Upper lobe of right lung (tissue), 1 donor: ENCODE measurements at regions not wholly inside any gene's neighbourhood (a gene's known extent, or its start where the extent isn't known, plus 50 kb on each side); places are given as distances from the start of the nearest gene placed in this dataset.

ENCODE experiments used
- ATAC-seq: fragments of 200-7000 bp; cut with Tn5 transposase; one replicate; pipeline ENCODE4 v1.9.1; 2020; ENCODE audit warnings: mild to moderate bottlenecking, moderate library complexity
- DNase-seq: peaks from one replicate; pipeline ENCODE4 v3.0.0-alpha.2; 2020
- H3K27ac ChIP-seq: fragments of 200-600 bp; one replicate; pipeline ENCODE4 v1.8.0; 2022
- H3K27me3 ChIP-seq: fragments of 200-600 bp; one replicate; pipeline ENCODE4 v1.8.0; 2022; ENCODE audit warnings: mild to moderate bottlenecking
- H3K36me3 ChIP-seq: fragments of 200-600 bp; one replicate; pipeline ENCODE4 v1.8.0; 2022
- H3K4me1 ChIP-seq: fragments of 200-600 bp; one replicate; pipeline ENCODE4 v1.8.0; 2022
- H3K4me3 ChIP-seq: fragments of 200-600 bp; one replicate; pipeline ENCODE4 v1.8.0; 2022; ENCODE audit warnings: mild to moderate bottlenecking
- H3K9me3 ChIP-seq: fragments of 200-600 bp; one replicate; pipeline ENCODE4 v1.8.0; 2022
- CTCF ChIP-seq: fragments of 200-600 bp; IDR thresholded peaks from one replicate; pipeline ENCODE4 v1.8.0; 2022; ENCODE audit warnings: antibody characterized with exemption
- intact Hi-C: fragments of 100-400 bp; cut with DNase I; formaldehyde crosslinking; loops from one replicate; pipeline ENCODE4 v1.11.0; 2022
- donor health status: DM: no; HTN: yes; CAD: no; lungs with severe emphysema.

- no peaks in the 10 kb centered on the region for H3K27me3 ChIP-seq
- intact Hi-C loops, result no loop called here
- no peaks in the 10 kb centered on the region for H3K4me1 ChIP-seq
- TF ChIP-seq CTCF, result no peak
- no peak overlapping the region for H3K4me3 ChIP-seq
- H3K27ac ChIP-seq, result no peak overlapping the region
- ATAC-seq, result no peak
- H3K36me3 ChIP-seq, result no peaks in the 10 kb centered on the region
- H3K9me3 ChIP-seq, result no peaks in the 10 kb centered on the region
- DNase-seq, result no peak
Measured at GRCh38 chr3:98956008-98956407, 54.5 kb upstream of the DCBLD2 start.

DNA sequence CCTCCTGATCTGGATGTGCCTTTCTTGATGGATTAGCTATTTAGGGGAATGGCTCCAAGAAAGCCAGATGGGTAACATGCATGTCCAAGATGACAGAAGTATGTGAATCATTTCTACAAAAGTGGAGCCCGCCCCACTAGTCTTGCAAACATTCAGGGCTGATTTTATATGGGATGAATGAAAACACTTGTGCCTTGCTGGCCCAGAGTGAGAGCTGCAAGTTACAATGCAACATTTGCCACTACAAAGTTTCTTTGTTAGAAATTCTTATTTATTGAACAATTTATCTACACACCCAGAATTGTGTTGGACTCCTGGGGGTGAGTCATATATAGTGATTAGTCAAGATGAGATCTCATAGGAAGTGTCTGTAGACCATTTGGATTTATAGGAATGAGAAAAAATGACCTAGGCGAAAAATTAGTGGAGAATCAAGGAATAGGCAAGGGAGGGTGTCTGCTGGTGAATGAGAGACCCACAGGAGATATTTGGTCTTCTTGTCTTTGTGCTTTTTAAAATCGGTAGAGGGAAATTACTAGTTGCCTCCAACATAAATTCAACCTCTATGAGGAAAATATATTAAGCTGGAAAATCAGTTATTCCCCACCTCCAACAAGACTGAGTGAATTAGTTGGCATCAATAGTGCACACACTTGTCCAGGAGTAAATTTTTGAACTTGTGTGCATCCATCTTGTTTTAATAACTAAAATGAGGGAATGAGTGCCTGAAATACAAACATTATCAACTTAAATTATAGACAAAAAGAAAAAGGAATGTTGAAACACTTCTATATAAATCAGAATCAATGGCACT, 53.5 kb upstream of the DCBLD2 start:
- H3K9me3 ChIP-seq, result no peaks in the 10 kb centered on the region
- no peaks in the 10 kb centered on the region for H3K36me3 ChIP-seq
- TF ChIP-seq CTCF, result no peak
- no peak overlapping the region for H3K27ac ChIP-seq
- H3K27me3 ChIP-seq, result no peaks in the 10 kb centered on the region
- H3K4me3 ChIP-seq, result no peak overlapping the region
- intact Hi-C loops, result no loop called here
- DNase-seq (no peak), ATAC-seq (no peak)
- no peaks in the 10 kb centered on the region for H3K4me1 ChIP-seq

DNA sequence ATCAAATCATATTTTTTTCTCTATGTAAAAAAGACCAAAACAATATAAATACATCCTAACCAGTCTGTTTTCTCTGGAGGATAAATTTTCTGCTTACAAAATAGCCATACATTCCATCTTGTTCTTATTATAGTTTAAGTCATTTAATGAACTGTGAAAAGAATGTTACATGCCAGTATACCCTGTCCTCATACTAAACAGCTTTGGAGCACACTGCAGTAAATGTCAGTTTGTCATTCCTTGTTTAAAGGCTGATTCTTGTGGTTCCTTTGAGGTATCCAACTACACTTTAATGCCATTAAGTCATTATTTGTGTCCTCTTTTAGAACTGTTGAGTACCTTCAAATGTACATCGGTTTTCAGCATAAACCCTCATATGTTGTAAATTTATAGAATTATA, 52.7 kb upstream of the DCBLD2 start:
- Histone ChIP-seq H3K4me3 (no peak overlapping the region), H3K27me3 (no peaks in the 10 kb centered on the region), H3K36me3 (no peaks in the 10 kb centered on the region), H3K9me3 (no peaks in the 10 kb centered on the region), H3K4me1 (no peaks in the 10 kb centered on the region), H3K27ac (no peak overlapping the region)
- no peak for DNase-seq
- intact Hi-C loops, result no loop called here
- no peak for TF ChIP-seq CTCF
- no peak for ATAC-seq

DNA sequence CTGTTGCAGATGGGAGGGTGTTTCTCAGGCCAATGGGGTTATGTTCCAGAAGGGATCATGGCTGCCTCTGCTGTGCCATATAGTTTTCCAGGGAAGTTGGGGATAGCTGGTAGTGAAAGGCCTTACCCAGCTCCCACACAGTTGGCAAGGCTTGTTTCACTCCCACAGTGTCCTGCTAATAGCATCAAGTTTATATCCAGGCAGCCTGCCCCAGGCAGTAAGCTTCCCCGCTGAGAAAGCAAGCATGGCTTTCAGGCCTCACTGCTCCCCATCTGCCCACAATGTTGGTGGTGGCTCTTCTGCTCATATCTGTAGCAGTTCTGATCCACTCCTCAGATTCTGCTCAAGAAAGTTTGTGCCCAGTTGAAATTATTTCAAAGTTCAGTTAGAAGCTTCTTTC, 50.9 kb upstream of the DCBLD2 start:
- no peak overlapping the region for H3K4me3 ChIP-seq
- H3K27ac ChIP-seq, result no peak overlapping the region
- no peak for TF ChIP-seq CTCF
- no peaks in the 10 kb centered on the region for H3K27me3 ChIP-seq
- H3K9me3 ChIP-seq, result no peaks in the 10 kb centered on the region
- intact Hi-C loops, result no loop called here
- H3K36me3 ChIP-seq, result no peaks in the 10 kb centered on the region
- DNase-seq, result no peak
- no peaks in the 10 kb centered on the region for H3K4me1 ChIP-seq
- ATAC-seq, result no peak
